ENCODE measurements at regions not wholly inside any gene's neighbourhood (a gene's known extent, or its start where the extent isn't known, plus 50 kb on each side); places are given as distances from the start of the nearest gene placed in this dataset.

GRCh38 chr17:73976676-73977521, 226.6 kb upstream of the RPL38 start:
- no peak for TF ChIP-seq CTCF (CRISPR knock-in tag; IDR thresholded peaks at IDR 0.05)
- TF ChIP-seq CREB3 (CRISPR knock-in tag; IDR thresholded peaks at IDR 0.05): no peak
- TF ChIP-seq MAX (IDR thresholded peaks at IDR 0.05): no peak
- no peak for TF ChIP-seq POLR2A (IDR thresholded peaks at IDR 0.05; ENCODE audit: insufficient read depth in 1 of 2, low read depth in 2 of 2, low read length in 2 of 2)
- no peak for TF ChIP-seq CBX5 (CRISPR knock-in tag; IDR thresholded peaks at IDR 0.05; ENCODE audit: borderline replicate concordance)
- no peak for TF ChIP-seq ZNF704 (CRISPR knock-in tag; IDR thresholded peaks at IDR 0.05; ENCODE audit: borderline replicate concordance)

All from HepG2 (cell line).